H1 (cell line): ENCODE measurements at regions not wholly inside any gene's neighbourhood (a gene's known extent, or its start where the extent isn't known, plus 50 kb on each side); places are given as distances from the start of the nearest gene placed in this dataset.

Experiments
- CTCF ChIA-PET: fragments of 300-600 bp; sonication (Branson Sonifier 250); formaldehyde crosslinking; loops from one replicate; lab custom pipeline; 2021; ENCODE audit not compliant: partially characterized antibody; lab: Charles Lee
- POLR2A ChIA-PET: fragments of 300-600 bp; sonication (Branson Sonifier 250); formaldehyde crosslinking; loops from one replicate; lab custom pipeline; 2021; ENCODE audit warnings: inconsistent platforms; ENCODE audit not compliant: partially characterized antibody; lab: Charles Lee
- DNase-seq, 2 experiments: peaks; one replicate each; pipeline versions ENCODE4 v3.0.0 to v3.0.0-alpha.2; 2010 to 2022; ENCODE audit warnings: low spot score in 2 of 2, low read depth in 1 of 2, mixed read lengths in 1 of 2
- FAIRE-seq: peaks from 2 replicates; lab custom pipeline; 2011; peaks lifted over from hg19 to GRCh38; lab: Jason Lieb, UNC
- H2AFZ ChIP-seq: 2 replicates; pipeline ENCODE4 v1.8.1; 2012; ENCODE audit warnings: low read length, inconsistent platforms
- H2AK5ac ChIP-seq: 2 replicates; pipeline ENCODE4 v1.6.1; 2013; ENCODE audit warnings: low read depth, low read length
- H2BK120ac ChIP-seq: replicated peaks from 2 replicates; pipeline ENCODE3; 2013; ENCODE audit warnings: low read depth, low read length, inconsistent platforms
- H2BK12ac ChIP-seq: 2 replicates; pipeline ENCODE4 v1.6.1; 2013; ENCODE audit warnings: low read depth, low read length
- H2BK15ac ChIP-seq: 2 replicates; pipeline ENCODE4 v1.6.1; 2013; ENCODE audit warnings: low read length
- H2BK20ac ChIP-seq: 2 replicates; pipeline ENCODE4 v1.6.1; 2013; ENCODE audit warnings: low read length
- H2BK5ac ChIP-seq: 2 replicates; pipeline ENCODE4 v1.6.1; 2013; ENCODE audit warnings: low read depth, low read length
- H3K14ac ChIP-seq: 2 replicates; pipeline ENCODE4 v1.6.1; 2013; ENCODE audit warnings: inconsistent platforms; ENCODE audit not compliant: insufficient read length
- H3K18ac ChIP-seq: 2 replicates; pipeline ENCODE4 v1.6.1; 2013; ENCODE audit warnings: low read length; ENCODE audit errors: extremely low read depth
- H3K23ac ChIP-seq: 2 replicates; pipeline ENCODE4 v1.6.1; 2013; ENCODE audit warnings: inconsistent platforms; ENCODE audit not compliant: insufficient read length
- H3K23me2 ChIP-seq: 2 replicates; pipeline ENCODE4 v1.6.1; 2013; ENCODE audit warnings: low read depth, low read length
- H3K27ac ChIP-seq: 2 replicates; pipeline ENCODE4 v1.6.1; 2011; ENCODE audit warnings: low read depth, low read length, inconsistent platforms
- H3K27me3 ChIP-seq, 4 experiments: replicated peaks in 1 of 4; 1 replicate in 1 of 4; 2 replicates in 3 of 4; pipeline versions ENCODE4 v1.6.1 to v1.8.1; 2011 to 2013; ENCODE audit warnings: low read length in 3 of 4, mild to moderate bottlenecking in 3 of 4, inconsistent platforms in 2 of 4, mixed read lengths in 2 of 4, moderate library complexity in 1 of 4; ENCODE audit not compliant: control insufficient read depth in 3 of 4, insufficient read depth in 3 of 4; ENCODE audit errors: extremely low read depth in 1 of 4
- H3K36me3 ChIP-seq, 4 experiments: 2 replicates each; pipeline versions ENCODE4 v1.6.1 to v1.8.1; 2011 to 2013; ENCODE audit warnings: mild to moderate bottlenecking in 4 of 4, low read length in 3 of 4, moderate library complexity in 2 of 4, control low read depth in 1 of 4, inconsistent platforms in 1 of 4; ENCODE audit not compliant: insufficient read depth in 4 of 4, control insufficient read depth in 2 of 4
- H3K4ac ChIP-seq: replicated peaks from 2 replicates; pipeline ENCODE3; 2013; ENCODE audit warnings: low read length, low read depth, mixed read lengths, inconsistent platforms; ENCODE audit not compliant: insufficient read length
- H3K4me1 ChIP-seq, 4 experiments: replicated peaks in 1 of 4; 1 replicate in 1 of 4; 2 replicates in 3 of 4; pipeline versions ENCODE4 v1.6.1 to v1.8.1; 2011 to 2013; ENCODE audit warnings: low read length in 3 of 4, inconsistent platforms in 2 of 4, mixed read lengths in 1 of 4; ENCODE audit not compliant: insufficient read depth in 4 of 4, control insufficient read depth in 3 of 4
- H3K4me2 ChIP-seq, 2 experiments: 2 replicates each; pipeline versions ENCODE4 v1.6.1 to v1.8.1; 2011 to 2013; ENCODE audit warnings: low read depth in 2 of 2, low read length in 2 of 2, control low read depth in 1 of 2, inconsistent platforms in 1 of 2, mild to moderate bottlenecking in 1 of 2; ENCODE audit not compliant: insufficient read depth in 1 of 2
- H3K4me3 ChIP-seq, 4 experiments: fragments of 200-600, 300-600 bp in 1 of 4; sonication (generic), shearing (Covaris generic), sonication (Bioruptor Twin) in 1 of 4; 2 replicates each; pipeline versions ENCODE4 v1.5.1 to v1.8.1; 2011 to 2016; ENCODE audit warnings: low read length in 4 of 4, low read depth in 3 of 4, control low read depth in 2 of 4, inconsistent platforms in 2 of 4, mild to moderate bottlenecking in 2 of 4, mixed read lengths in 1 of 4, moderate library complexity in 1 of 4; ENCODE audit not compliant: insufficient read depth in 2 of 4; ENCODE audit errors: extremely low read depth in 1 of 4
- H3K56ac ChIP-seq: replicated peaks from 2 replicates; pipeline ENCODE3; 2013; ENCODE audit warnings: low read depth, mild to moderate bottlenecking, mixed read lengths, low read length, inconsistent platforms; ENCODE audit not compliant: insufficient read length
- H3K79me1 ChIP-seq: 2 replicates; pipeline ENCODE4 v1.6.1; 2013; ENCODE audit warnings: low read depth, low read length, control low read depth
- H3K79me2 ChIP-seq, 2 experiments: 2 replicates each; pipeline versions ENCODE4 v1.6.1 to v1.8.1; 2012 to 2013; ENCODE audit warnings: low read length in 2 of 2, mild to moderate bottlenecking in 2 of 2, inconsistent platforms in 1 of 2; ENCODE audit not compliant: insufficient read depth in 2 of 2, control insufficient read depth in 1 of 2
- H3K9ac ChIP-seq, 4 experiments: replicated peaks in 1 of 4; 1 replicate in 1 of 4; 2 replicates in 3 of 4; pipeline versions ENCODE4 v1.6.1 to v1.8.1; 2011 to 2013; ENCODE audit warnings: low read depth in 3 of 4, low read length in 3 of 4, control low read depth in 2 of 4, mild to moderate bottlenecking in 2 of 4, moderate library complexity in 2 of 4, inconsistent platforms in 1 of 4; ENCODE audit errors: extremely low read depth in 1 of 4
- H3K9me3 ChIP-seq, 2 experiments: 2 replicates each; pipeline versions ENCODE4 v1.6.1 to v1.8.1; 2012 to 2013; ENCODE audit warnings: mild to moderate bottlenecking in 2 of 2, moderate library complexity in 2 of 2, control low read depth in 1 of 2, inconsistent platforms in 1 of 2, low read depth in 1 of 2, low read length in 1 of 2, mixed read lengths in 1 of 2; ENCODE audit not compliant: insufficient read depth in 2 of 2
- H4K20me1 ChIP-seq, 2 experiments: replicated peaks in 1 of 2; 2 replicates each; pipeline versions ENCODE3 to v1.8.1; 2011 to 2013; ENCODE audit warnings: inconsistent platforms in 2 of 2, low read length in 2 of 2, mild to moderate bottlenecking in 1 of 2; ENCODE audit not compliant: insufficient read depth in 2 of 2, control insufficient read depth in 1 of 2
- H4K5ac ChIP-seq: 2 replicates; pipeline ENCODE4 v1.6.1; 2013; ENCODE audit warnings: low read length, low read depth, mixed read lengths, inconsistent platforms; ENCODE audit not compliant: insufficient read length
- H4K8ac ChIP-seq: 2 replicates; pipeline ENCODE4 v1.8.0; 2013; ENCODE audit warnings: mild to moderate bottlenecking, moderate library complexity, low read length, inconsistent platforms; ENCODE audit not compliant: insufficient read depth; ENCODE audit errors: extremely low read depth
- H4K91ac ChIP-seq: replicated peaks from 2 replicates; pipeline ENCODE3; 2013; ENCODE audit warnings: low read length, mixed read lengths, inconsistent platforms; ENCODE audit not compliant: insufficient read length
- BCL11A ChIP-seq, 2 experiments: IDR thresholded peaks; one replicate each; pipeline ENCODE4 v1.6.1; 2011; ENCODE audit warnings: low read depth in 2 of 2, low read length in 2 of 2, mild to moderate bottlenecking in 2 of 2
- RBBP5 ChIP-seq: IDR thresholded peaks from 2 replicates; pipeline ENCODE4 v1.7.1; 2012; ENCODE audit warnings: low read depth, mild to moderate bottlenecking, inconsistent platforms, low read length, moderate library complexity, borderline replicate concordance
- SRF ChIP-seq: IDR thresholded peaks from 2 replicates; pipeline ENCODE4 v1.6.1; 2011; ENCODE audit warnings: mild to moderate bottlenecking, low read depth, low read length, moderate library complexity
- TCF12 ChIP-seq: IDR thresholded peaks from 2 replicates; pipeline ENCODE4 v1.6.1; 2011; ENCODE audit warnings: low read depth, mild to moderate bottlenecking, low read length

GRCh38 chr7:80298201-80298600 is 163.6 kb downstream of the GNAI1 start:
- Histone ChIP-seq H3K18ac (no peak overlapping the region), H3K79me1 (no peaks in the 10 kb centered on the region), H3K27me3 (peaks cover 15 to 29% (median 20%) of the 10 kb centered on the region in 4 experiments; a peak in 6 of 7 replicates), H4K20me1 (no peaks in the 10 kb centered on the region), H3K56ac (no peak overlapping the region), H3K4me3 (no peak overlapping the region), H3K23me2 (no peaks in the 10 kb centered on the region), H3K9ac (no peak overlapping the region), H3K9me3 (no peaks in the 10 kb centered on the region), H4K5ac (no peak overlapping the region), H2BK120ac (no peak overlapping the region), H4K8ac (no peak overlapping the region), H2BK15ac (no peak overlapping the region), H2BK20ac (no peak overlapping the region), H3K79me2 (no peaks in the 10 kb centered on the region), H2AFZ (no peak overlapping the region), H2BK5ac (no peak overlapping the region), H3K14ac (no peak overlapping the region), H3K23ac (no peak overlapping the region), H3K4ac (no peak overlapping the region), H3K27ac (no peak overlapping the region), H2BK12ac (no peak overlapping the region), H3K4me1 (no peaks in the 10 kb centered on the region), H3K36me3 (no peaks in the 10 kb centered on the region), H4K91ac (no peak overlapping the region), H3K4me2 (no peak overlapping the region), H2AK5ac (no peak overlapping the region)
- TF ChIP-seq TCF12 = no peak
- TF ChIP-seq RBBP5 = no peak
- no peak for TF ChIP-seq SRF
- no peak for TF ChIP-seq BCL11A (IDR thresholded peaks at IDR 0.05; ENCODE audit: low read depth in 2 of 2, low read length in 2 of 2)
- POLR2A ChIA-PET = no interaction called here
- CTCF ChIA-PET = interaction anchor here (1.0 kb wide), 1 partner anchor 202 kb away, joined by 3 read pairs; no protein-coding TSS in a partner anchor
- no peak for FAIRE-seq
- DNase-seq = no peak
